Spleen (tissue), 7 donors: ENCODE measurements at regions not wholly inside any gene's neighbourhood (a gene's known extent, or its start where the extent isn't known, plus 50 kb on each side); places are given as distances from the start of the nearest gene placed in this dataset.

Experiments used
- POLR2AphosphoS5 ChIP-seq, 3 donors: sonication (generic); formaldehyde crosslinking; IDR thresholded peaks; one replicate each; pipeline ENCODE4 v1.5.1; 2017; ENCODE audit warnings: antibody characterized with exemption in 3 of 3
- TF ChIP-seq, protein P1 (sequence below), 11 experiments: fragments of 200-600 bp in 7 of 11; fragments of 450-650 bp in 4 of 11; sonication (generic) in 4 of 11; IDR thresholded peaks in 8 of 11; conservative IDR thresholded peaks in 3 of 11; 1 replicate in 7 of 11; 2 replicates in 4 of 11; pipeline versions ENCODE4 v1.4.0 to v1.8.0; 2016 to 2021; ENCODE audit warnings: antibody characterized with exemption in 11 of 11, inconsistent platforms in 4 of 11, mild to moderate bottlenecking in 1 of 11
- donor health status: DM: no; HTN: no; CAD: no; lungs with moderate emphysema.
- donor health status: DM: no; HTN: no; CAD: no.
- donor health status: DM: no; HTN: no; CAD: no.

DNA sequence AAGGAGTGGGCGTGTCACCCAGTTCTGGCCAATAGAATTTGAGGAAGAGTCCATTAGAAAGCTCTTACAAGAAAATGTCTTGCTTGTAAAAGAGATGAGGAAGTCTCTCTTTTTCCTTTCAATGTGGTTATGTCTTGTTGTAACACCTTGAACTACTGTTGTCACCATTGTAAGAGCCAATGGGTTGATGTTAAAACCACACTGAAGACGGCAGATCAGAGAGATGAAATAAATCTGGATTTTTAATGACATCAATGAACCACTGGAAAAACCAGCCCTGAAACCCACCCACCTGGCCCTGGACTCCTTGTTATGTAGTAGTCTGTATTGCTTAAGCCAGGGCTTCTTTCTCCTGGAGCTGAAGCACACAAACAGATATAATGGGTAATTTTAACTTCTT lies 83.8 kb upstream of the ERCC6L2 start:
- TF ChIP-seq, protein P1, sequence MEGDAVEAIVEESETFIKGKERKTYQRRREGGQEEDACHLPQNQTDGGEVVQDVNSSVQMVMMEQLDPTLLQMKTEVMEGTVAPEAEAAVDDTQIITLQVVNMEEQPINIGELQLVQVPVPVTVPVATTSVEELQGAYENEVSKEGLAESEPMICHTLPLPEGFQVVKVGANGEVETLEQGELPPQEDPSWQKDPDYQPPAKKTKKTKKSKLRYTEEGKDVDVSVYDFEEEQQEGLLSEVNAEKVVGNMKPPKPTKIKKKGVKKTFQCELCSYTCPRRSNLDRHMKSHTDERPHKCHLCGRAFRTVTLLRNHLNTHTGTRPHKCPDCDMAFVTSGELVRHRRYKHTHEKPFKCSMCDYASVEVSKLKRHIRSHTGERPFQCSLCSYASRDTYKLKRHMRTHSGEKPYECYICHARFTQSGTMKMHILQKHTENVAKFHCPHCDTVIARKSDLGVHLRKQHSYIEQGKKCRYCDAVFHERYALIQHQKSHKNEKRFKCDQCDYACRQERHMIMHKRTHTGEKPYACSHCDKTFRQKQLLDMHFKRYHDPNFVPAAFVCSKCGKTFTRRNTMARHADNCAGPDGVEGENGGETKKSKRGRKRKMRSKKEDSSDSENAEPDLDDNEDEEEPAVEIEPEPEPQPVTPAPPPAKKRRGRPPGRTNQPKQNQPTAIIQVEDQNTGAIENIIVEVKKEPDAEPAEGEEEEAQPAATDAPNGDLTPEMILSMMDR (IDR thresholded peaks at IDR 0.05 in 8 of 11, conservative IDR thresholded peaks at IDR 0.05 in 3 of 11): no peak
- TF ChIP-seq POLR2AphosphoS5 (IDR thresholded peaks at IDR 0.05): no peak
